Astrocyte (in vitro differentiated cells and primary cell): ENCODE measurements at regions not wholly inside any gene's neighbourhood (a gene's known extent, or its start where the extent isn't known, plus 50 kb on each side); places are given as distances from the start of the nearest gene placed in this dataset.

Experiments used
- DNase-seq: peaks from one replicate; pipeline ENCODE4 v3.0.0-alpha.2; 2010; ENCODE audit warnings: low read depth
- FAIRE-seq: peaks from 2 replicates; lab custom pipeline; 2011; peaks lifted over from hg19 to GRCh38; lab: Jason Lieb, UNC
- H2AFZ ChIP-seq: 2 replicates; pipeline ENCODE4 v1.6.0; 2012; ENCODE audit warnings: low read depth, low read length, inconsistent platforms
- H3K27ac ChIP-seq: 2 replicates; pipeline ENCODE4 v1.5.1; 2011; ENCODE audit warnings: low read depth, low read length, inconsistent platforms
- H3K27me3 ChIP-seq: 2 replicates; pipeline ENCODE4 v1.6.0; 2011; ENCODE audit warnings: low read length, inconsistent platforms; ENCODE audit not compliant: insufficient read depth
- H3K36me3 ChIP-seq: 2 replicates; pipeline ENCODE4 v1.5.1; 2011; ENCODE audit warnings: low read length, inconsistent platforms; ENCODE audit not compliant: insufficient read depth
- H3K4me1 ChIP-seq: 2 replicates; pipeline ENCODE4 v1.5.1; 2011; ENCODE audit warnings: low read length, inconsistent platforms; ENCODE audit not compliant: insufficient read depth
- H3K4me2 ChIP-seq: 2 replicates; pipeline ENCODE4 v1.6.0; 2012; ENCODE audit warnings: low read length, inconsistent platforms
- H3K4me3 ChIP-seq: 2 replicates; pipeline ENCODE4 v1.5.1; 2011; ENCODE audit warnings: low read depth, mild to moderate bottlenecking, low read length, inconsistent platforms; ENCODE audit not compliant: insufficient read depth
- H3K79me2 ChIP-seq: 2 replicates; pipeline ENCODE4 v1.6.0; 2012; ENCODE audit warnings: mild to moderate bottlenecking, low read length, inconsistent platforms; ENCODE audit not compliant: insufficient read depth
- H3K9ac ChIP-seq: 2 replicates; pipeline ENCODE4 v1.6.0; 2012; ENCODE audit warnings: mild to moderate bottlenecking, low read length, inconsistent platforms
- H3K9me3 ChIP-seq: 2 replicates; pipeline ENCODE4 v1.5.1; 2012; ENCODE audit warnings: low read depth, mild to moderate bottlenecking, low read length, inconsistent platforms; ENCODE audit not compliant: insufficient read depth
- H4K20me1 ChIP-seq: 2 replicates; pipeline ENCODE4 v1.6.0; 2012; ENCODE audit warnings: low read length, inconsistent platforms; ENCODE audit not compliant: insufficient read depth
- H3K27ac Mint-ChIP-seq: one replicate; pipeline ENCODE4 v1.8.0; 2021; ENCODE audit warnings: mild to moderate bottlenecking, mixed read lengths; ENCODE audit not compliant: unreplicated experiment
- H3K27me3 Mint-ChIP-seq: one replicate; pipeline ENCODE4 v1.8.0; 2021; ENCODE audit warnings: low read depth, mixed read lengths; ENCODE audit not compliant: unreplicated experiment
- H3K36me3 Mint-ChIP-seq: one replicate; pipeline ENCODE4 v1.8.0; 2021; ENCODE audit warnings: low read depth, mixed read lengths; ENCODE audit not compliant: unreplicated experiment
- H3K4me1 Mint-ChIP-seq: one replicate; pipeline ENCODE4 v1.8.0; 2021; ENCODE audit warnings: low read depth, mixed read lengths; ENCODE audit not compliant: unreplicated experiment
- H3K4me3 Mint-ChIP-seq: one replicate; pipeline ENCODE4 v1.8.0; 2021; ENCODE audit warnings: mild to moderate bottlenecking, moderate library complexity, mixed read lengths; ENCODE audit not compliant: unreplicated experiment
- H3K9me3 Mint-ChIP-seq: one replicate; pipeline ENCODE4 v1.8.0; 2021; ENCODE audit warnings: mild to moderate bottlenecking, mixed read lengths; ENCODE audit not compliant: unreplicated experiment
- EZH2 ChIP-seq: IDR thresholded peaks from 2 replicates; pipeline ENCODE4 v1.6.1; 2012; ENCODE audit warnings: mild to moderate bottlenecking, low read length, inconsistent platforms; ENCODE audit not compliant: insufficient read depth
- TF ChIP-seq, protein P1 (sequence below): IDR thresholded peaks from 2 replicates; pipeline ENCODE4 v1.5.1; 2011; ENCODE audit warnings: low read depth, mild to moderate bottlenecking, inconsistent platforms, low read length, moderate library complexity; ENCODE audit not compliant: insufficient read depth

- H3K36me3 Mint-ChIP-seq, result no peaks in the 10 kb centered on the region
- H2AFZ ChIP-seq, result no peak overlapping the region
- H3K4me3 Mint-ChIP-seq, result no peak overlapping the region
- H3K4me2 ChIP-seq, result no peak overlapping the region
- DNase-seq, result no peak
- H3K27me3 ChIP-seq, result no peaks in the 10 kb centered on the region
- FAIRE-seq, result no peak
- no peaks in the 10 kb centered on the region for H3K9me3 Mint-ChIP-seq
- peaks cover 15% of the 10 kb centered on the region for H3K27me3 Mint-ChIP-seq
- H3K27ac Mint-ChIP-seq, result no peak overlapping the region
- H3K79me2 ChIP-seq, result no peaks in the 10 kb centered on the region
- H4K20me1 ChIP-seq, result no peaks in the 10 kb centered on the region
- H3K9ac ChIP-seq, result no peak overlapping the region
- TF ChIP-seq, protein P1, sequence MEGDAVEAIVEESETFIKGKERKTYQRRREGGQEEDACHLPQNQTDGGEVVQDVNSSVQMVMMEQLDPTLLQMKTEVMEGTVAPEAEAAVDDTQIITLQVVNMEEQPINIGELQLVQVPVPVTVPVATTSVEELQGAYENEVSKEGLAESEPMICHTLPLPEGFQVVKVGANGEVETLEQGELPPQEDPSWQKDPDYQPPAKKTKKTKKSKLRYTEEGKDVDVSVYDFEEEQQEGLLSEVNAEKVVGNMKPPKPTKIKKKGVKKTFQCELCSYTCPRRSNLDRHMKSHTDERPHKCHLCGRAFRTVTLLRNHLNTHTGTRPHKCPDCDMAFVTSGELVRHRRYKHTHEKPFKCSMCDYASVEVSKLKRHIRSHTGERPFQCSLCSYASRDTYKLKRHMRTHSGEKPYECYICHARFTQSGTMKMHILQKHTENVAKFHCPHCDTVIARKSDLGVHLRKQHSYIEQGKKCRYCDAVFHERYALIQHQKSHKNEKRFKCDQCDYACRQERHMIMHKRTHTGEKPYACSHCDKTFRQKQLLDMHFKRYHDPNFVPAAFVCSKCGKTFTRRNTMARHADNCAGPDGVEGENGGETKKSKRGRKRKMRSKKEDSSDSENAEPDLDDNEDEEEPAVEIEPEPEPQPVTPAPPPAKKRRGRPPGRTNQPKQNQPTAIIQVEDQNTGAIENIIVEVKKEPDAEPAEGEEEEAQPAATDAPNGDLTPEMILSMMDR, result no peak
- no peak for TF ChIP-seq EZH2
- no peaks in the 10 kb centered on the region for H3K9me3 ChIP-seq
- no peaks in the 10 kb centered on the region for H3K36me3 ChIP-seq
- H3K4me3 ChIP-seq, result no peak overlapping the region
- H3K27ac ChIP-seq, result no peak overlapping the region
- H3K4me1 Mint-ChIP-seq, result peaks cover 4% of the 10 kb centered on the region
- H3K4me1 ChIP-seq, result no peaks in the 10 kb centered on the region
Observed at GRCh38 chr2:177080746-177081284, 131.8 kb upstream of the HNRNPA3 start.

DNA sequence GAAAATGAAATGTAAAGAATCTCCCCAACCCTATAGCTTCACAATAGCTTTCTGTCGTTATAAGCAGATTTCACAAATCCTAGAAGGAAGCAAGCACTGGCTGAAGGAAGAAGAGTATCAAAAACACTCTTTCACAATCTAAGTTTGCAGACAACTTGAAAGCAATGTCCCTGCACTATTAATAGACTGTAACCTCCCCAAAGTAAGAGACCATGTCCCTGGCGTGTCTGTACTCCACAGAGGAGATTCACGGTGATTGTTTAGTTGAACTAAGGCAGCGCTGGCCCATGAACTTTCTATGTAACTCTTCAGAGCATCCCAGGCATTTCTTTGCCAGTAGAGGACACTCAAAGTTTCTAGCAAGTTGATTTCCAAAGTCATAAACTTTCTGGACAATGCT, 128.0 kb upstream of the HNRNPA3 start:
- H3K27ac Mint-ChIP-seq, result no peak overlapping the region
- no peak overlapping the region for H3K4me3 Mint-ChIP-seq
- H3K79me2 ChIP-seq, result no peaks in the 10 kb centered on the region
- peaks cover 9% of the 10 kb centered on the region for H3K27me3 Mint-ChIP-seq
- H3K27me3 ChIP-seq, result no peaks in the 10 kb centered on the region
- H2AFZ ChIP-seq, result no peak overlapping the region
- no peak overlapping the region for H3K27ac ChIP-seq
- H3K36me3 Mint-ChIP-seq, result no peaks in the 10 kb centered on the region
- no peaks in the 10 kb centered on the region for H3K36me3 ChIP-seq
- no peaks in the 10 kb centered on the region for H3K9me3 ChIP-seq
- DNase-seq (no peak), FAIRE-seq (no peak)
- TF ChIP-seq, protein P1, result no peak
- no peak for TF ChIP-seq EZH2
- no peak overlapping the region for H3K9ac ChIP-seq
- H3K4me1 Mint-ChIP-seq, result no peaks in the 10 kb centered on the region
- no peak overlapping the region for H3K4me3 ChIP-seq
- no peak overlapping the region for H3K4me2 ChIP-seq
- no peaks in the 10 kb centered on the region for H4K20me1 ChIP-seq
- no peaks in the 10 kb centered on the region for H3K9me3 Mint-ChIP-seq
- H3K4me1 ChIP-seq, result no peaks in the 10 kb centered on the region

DNA sequence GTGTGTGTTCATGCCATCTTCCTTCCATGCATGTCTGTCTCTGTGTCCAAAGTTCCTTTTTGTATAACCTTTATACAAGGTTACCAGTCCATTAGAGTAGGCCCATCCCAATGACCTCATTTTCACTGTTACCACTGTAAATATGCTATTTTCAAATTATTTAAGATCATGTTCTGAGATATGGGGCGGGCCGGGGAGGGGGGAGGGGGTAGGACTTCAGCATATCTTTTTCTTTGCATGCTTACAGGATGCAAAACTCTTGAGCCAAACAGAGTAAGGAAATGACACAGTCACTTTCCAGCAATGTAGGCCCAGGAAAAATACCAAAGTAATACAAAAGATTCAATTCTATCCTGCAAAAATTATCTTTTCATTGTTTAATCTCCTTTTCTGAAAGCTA, 124.1 kb upstream of the HNRNPA3 start:
- H3K9me3 Mint-ChIP-seq, result no peaks in the 10 kb centered on the region

More for the DNA sequence above, 124.1 kb upstream of the HNRNPA3 start:
- Histone ChIP-seq H2AFZ (no peak overlapping the region), H3K4me3 (no peak overlapping the region), H3K27me3 (no peaks in the 10 kb centered on the region), H4K20me1 (no peaks in the 10 kb centered on the region), H3K4me1 (no peaks in the 10 kb centered on the region), H3K9ac (no peak overlapping the region), H3K36me3 (no peaks in the 10 kb centered on the region), H3K79me2 (no peaks in the 10 kb centered on the region), H3K27ac (no peak overlapping the region), H3K9me3 (no peaks in the 10 kb centered on the region), H3K4me2 (no peak overlapping the region)
- no peak overlapping the region for H3K4me3 Mint-ChIP-seq
- DNase-seq (no peak), FAIRE-seq (no peak)
- H3K27me3 Mint-ChIP-seq, result peaks cover 5% of the 10 kb centered on the region
- no peaks in the 10 kb centered on the region for H3K4me1 Mint-ChIP-seq
- TF ChIP-seq EZH2, result no peak
- TF ChIP-seq, protein P1, result no peak
- H3K27ac Mint-ChIP-seq, result no peak overlapping the region
- no peaks in the 10 kb centered on the region for H3K36me3 Mint-ChIP-seq
